ENCODE measurements at regions not wholly inside any gene's neighbourhood (a gene's known extent, or its start where the extent isn't known, plus 50 kb on each side); places are given as distances from the start of the nearest gene placed in this dataset.
A peak's percentile ranks its signal among the peaks of the same experiment; 100 is the strongest.

GRCh38 chr4:112031712-112032328 is 113.4 kb upstream of the FAM241A start:
- TF ChIP-seq BHLHE40 (IDR thresholded peaks at IDR 0.05; ENCODE audit: low read depth, low read length) (no peak), CTCF (IDR thresholded peaks at IDR 0.05) (peak; percentile 80), MAX (IDR thresholded peaks at IDR 0.05) (no peak), CBX2 (IDR thresholded peaks at IDR 0.05; ENCODE audit: borderline replicate concordance, low read depth) (no peak), GATA3 (IDR thresholded peaks at IDR 0.05; ENCODE audit: borderline replicate concordance) (no peak), ZFP36 (IDR thresholded peaks at IDR 0.05; ENCODE audit: borderline replicate concordance, partially characterized antibody) (no peak), EP300 (IDR thresholded peaks at IDR 0.05) (no peak), PBX3 (IDR thresholded peaks at IDR 0.05) (no peak), POLR2A (IDR thresholded peaks at IDR 0.05; ENCODE audit: low read length) (no peak), USF2 (IDR thresholded peaks at IDR 0.05) (no peak), CEBPB (IDR thresholded peaks at IDR 0.05) (no peak), NPAS2 (CRISPR knock-in tag; IDR thresholded peaks at IDR 0.05; ENCODE audit: borderline replicate concordance) (no peak)
